ENCODE measurements at regions not wholly inside any gene's neighbourhood (a gene's known extent, or its start where the extent isn't known, plus 50 kb on each side); places are given as distances from the start of the nearest gene placed in this dataset.

GRCh38 chr6:74768120-74768519, 437.7 kb downstream of the COL12A1 start:
- 40 to 49% (median 45%) methylated on average over 3 of the region's 3 CpGs for WGBS, 4 donors
- no peaks in the 10 kb centered on the region for H3K27me3 ChIP-seq
- H3K36me3 ChIP-seq (replicated peaks in 1 of 2): no peaks in the 10 kb centered on the region
- H3K4me3 ChIP-seq: no peak overlapping the region
- H3K9me3 ChIP-seq (replicated peaks in 1 of 3): peaks cover 0 to 5% (median 0%) of the 10 kb centered on the region in 3 donors
- TF ChIP-seq POLR2A (IDR thresholded peaks at IDR 0.05): no peak
- H3K27ac ChIP-seq: no peak overlapping the region
- DNase-seq: no peak
- no peaks in the 10 kb centered on the region for H3K4me1 ChIP-seq (replicated peaks in 1 of 2)
- intact Hi-C loops (cut with DNase I): no loop called here

GRCh38 chr6:74765486-74765885, 440.4 kb downstream of the COL12A1 start:
- intact Hi-C loops (cut with DNase I): no loop called here
- TF ChIP-seq POLR2A (IDR thresholded peaks at IDR 0.05): no peak
- TF ChIP-seq, protein P1, sequence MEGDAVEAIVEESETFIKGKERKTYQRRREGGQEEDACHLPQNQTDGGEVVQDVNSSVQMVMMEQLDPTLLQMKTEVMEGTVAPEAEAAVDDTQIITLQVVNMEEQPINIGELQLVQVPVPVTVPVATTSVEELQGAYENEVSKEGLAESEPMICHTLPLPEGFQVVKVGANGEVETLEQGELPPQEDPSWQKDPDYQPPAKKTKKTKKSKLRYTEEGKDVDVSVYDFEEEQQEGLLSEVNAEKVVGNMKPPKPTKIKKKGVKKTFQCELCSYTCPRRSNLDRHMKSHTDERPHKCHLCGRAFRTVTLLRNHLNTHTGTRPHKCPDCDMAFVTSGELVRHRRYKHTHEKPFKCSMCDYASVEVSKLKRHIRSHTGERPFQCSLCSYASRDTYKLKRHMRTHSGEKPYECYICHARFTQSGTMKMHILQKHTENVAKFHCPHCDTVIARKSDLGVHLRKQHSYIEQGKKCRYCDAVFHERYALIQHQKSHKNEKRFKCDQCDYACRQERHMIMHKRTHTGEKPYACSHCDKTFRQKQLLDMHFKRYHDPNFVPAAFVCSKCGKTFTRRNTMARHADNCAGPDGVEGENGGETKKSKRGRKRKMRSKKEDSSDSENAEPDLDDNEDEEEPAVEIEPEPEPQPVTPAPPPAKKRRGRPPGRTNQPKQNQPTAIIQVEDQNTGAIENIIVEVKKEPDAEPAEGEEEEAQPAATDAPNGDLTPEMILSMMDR (IDR thresholded peaks at IDR 0.05): no peak
- no peak overlapping the region for H3K4me3 ChIP-seq
- H3K36me3 ChIP-seq (replicated peaks in 1 of 2): no peaks in the 10 kb centered on the region
- WGBS, 4 donors: 53 to 80% (median 64%) methylated on average over 3 of the region's 3 CpGs
- DNase-seq: no peak
- no peaks in the 10 kb centered on the region for H3K4me1 ChIP-seq (replicated peaks in 1 of 2)
- no peaks in the 10 kb centered on the region for H3K27me3 ChIP-seq
- peaks cover 0 to 2% (median 0%) of the 10 kb centered on the region in 3 donors for H3K9me3 ChIP-seq (replicated peaks in 1 of 3)
- no peak overlapping the region for H3K27ac ChIP-seq

DNA sequence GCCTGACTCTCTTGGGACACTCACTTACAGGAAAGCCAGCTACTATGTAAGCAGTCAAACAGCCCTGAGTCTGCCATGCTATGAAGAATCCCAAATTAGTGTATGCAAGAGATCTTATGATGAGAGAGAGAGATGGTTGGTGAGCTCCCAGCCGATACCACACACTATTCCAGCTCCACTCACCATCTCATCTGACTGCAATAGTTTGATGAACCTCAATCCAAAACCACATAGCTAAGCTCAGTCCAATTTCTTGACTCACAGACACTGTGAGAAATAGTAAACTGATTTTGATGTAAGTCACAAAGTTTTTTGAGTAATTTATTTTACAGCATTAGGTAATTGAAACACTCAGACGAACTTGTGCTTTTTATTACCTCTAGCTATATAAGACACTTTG, 441.4 kb downstream of the COL12A1 start:
- TF ChIP-seq, protein P1 (IDR thresholded peaks at IDR 0.05): no peak
- TF ChIP-seq POLR2A (IDR thresholded peaks at IDR 0.05): no peak
- WGBS, 4 donors: 54 to 75% (median 72%) methylated on average over 2 of the region's 2 CpGs
- intact Hi-C loops (cut with DNase I): no loop called here
- H3K4me1 ChIP-seq (replicated peaks in 1 of 2): no peaks in the 10 kb centered on the region
- DNase-seq: no peak
- no peak overlapping the region for H3K4me3 ChIP-seq
- H3K36me3 ChIP-seq (replicated peaks in 1 of 2): no peaks in the 10 kb centered on the region
- H3K27ac ChIP-seq: no peak overlapping the region
- no peaks in the 10 kb centered on the region for H3K9me3 ChIP-seq (replicated peaks in 1 of 3)
- H3K27me3 ChIP-seq: no peaks in the 10 kb centered on the region

- WGBS, 4 donors: 24 to 38% (median 34%) methylated on average over 2 of the region's 2 CpGs
- no peaks in the 10 kb centered on the region for H3K36me3 ChIP-seq (replicated peaks in 1 of 2)
- intact Hi-C loops (cut with DNase I): no loop called here
- H3K9me3 ChIP-seq (replicated peaks in 1 of 3): no peaks in the 10 kb centered on the region
- no peak for TF ChIP-seq POLR2A (IDR thresholded peaks at IDR 0.05)
- TF ChIP-seq, protein P1 (IDR thresholded peaks at IDR 0.05): no peak
- no peak for DNase-seq
- H3K4me1 ChIP-seq (replicated peaks in 1 of 2): no peaks in the 10 kb centered on the region
- H3K4me3 ChIP-seq: no peak overlapping the region
- H3K27me3 ChIP-seq: no peaks in the 10 kb centered on the region
- H3K27ac ChIP-seq: no peak overlapping the region
Observed at GRCh38 chr6:74762841-74763240, 443.0 kb downstream of the COL12A1 start.

GRCh38 chr6:74757813-74758212, 448.0 kb downstream of the COL12A1 start:
- intact Hi-C loops (cut with DNase I): loop anchor here in 1 of 2 donors (10.0 kb wide), 1 partner anchor 447 kb away; the partner anchor contains the start of gene COL12A1
- TF ChIP-seq, protein P1 (IDR thresholded peaks at IDR 0.05): no peak
- no peak overlapping the region for H3K27ac ChIP-seq
- no peaks in the 10 kb centered on the region for H3K27me3 ChIP-seq
- no peak for DNase-seq
- WGBS, 4 donors: 66 to 80% (median 70%) methylated on average over 1 of the region's 1 CpG
- no peak overlapping the region for H3K4me3 ChIP-seq
- no peaks in the 10 kb centered on the region for H3K9me3 ChIP-seq (replicated peaks in 1 of 3)
- no peaks in the 10 kb centered on the region for H3K36me3 ChIP-seq (replicated peaks in 1 of 2)
- no peaks in the 10 kb centered on the region for H3K4me1 ChIP-seq (replicated peaks in 1 of 2)
